ENCODE measurements at regions not wholly inside any gene's neighbourhood (a gene's known extent, or its start where the extent isn't known, plus 50 kb on each side); places are given as distances from the start of the nearest gene placed in this dataset.

- TF ChIP-seq, protein P1, sequence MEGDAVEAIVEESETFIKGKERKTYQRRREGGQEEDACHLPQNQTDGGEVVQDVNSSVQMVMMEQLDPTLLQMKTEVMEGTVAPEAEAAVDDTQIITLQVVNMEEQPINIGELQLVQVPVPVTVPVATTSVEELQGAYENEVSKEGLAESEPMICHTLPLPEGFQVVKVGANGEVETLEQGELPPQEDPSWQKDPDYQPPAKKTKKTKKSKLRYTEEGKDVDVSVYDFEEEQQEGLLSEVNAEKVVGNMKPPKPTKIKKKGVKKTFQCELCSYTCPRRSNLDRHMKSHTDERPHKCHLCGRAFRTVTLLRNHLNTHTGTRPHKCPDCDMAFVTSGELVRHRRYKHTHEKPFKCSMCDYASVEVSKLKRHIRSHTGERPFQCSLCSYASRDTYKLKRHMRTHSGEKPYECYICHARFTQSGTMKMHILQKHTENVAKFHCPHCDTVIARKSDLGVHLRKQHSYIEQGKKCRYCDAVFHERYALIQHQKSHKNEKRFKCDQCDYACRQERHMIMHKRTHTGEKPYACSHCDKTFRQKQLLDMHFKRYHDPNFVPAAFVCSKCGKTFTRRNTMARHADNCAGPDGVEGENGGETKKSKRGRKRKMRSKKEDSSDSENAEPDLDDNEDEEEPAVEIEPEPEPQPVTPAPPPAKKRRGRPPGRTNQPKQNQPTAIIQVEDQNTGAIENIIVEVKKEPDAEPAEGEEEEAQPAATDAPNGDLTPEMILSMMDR (IDR thresholded peaks at IDR 0.05): no peak
- TF ChIP-seq POLR2A (IDR thresholded peaks at IDR 0.05): no peak
These were observed 313.1 kb upstream of the TACR3 start for GRCh38 chr4:104032896-104033295.

All from Peyer's patch (tissue), 4 donors.